HepG2 (cell line): ENCODE measurements at regions not wholly inside any gene's neighbourhood (a gene's known extent, or its start where the extent isn't known, plus 50 kb on each side); places are given as distances from the start of the nearest gene placed in this dataset.

Experiments used
- ATAC-seq: fragments of 200-7000 bp; cut with Tn5 transposase; 3 replicates; pipeline ENCODE4 v1.9.1; 2020; ENCODE audit warnings: mild to moderate bottlenecking, moderate library complexity
- BruUV-seq: library from RNA; stranded (reverse); fragments of 400-500 nt; replicated peaks from 2 replicates; lab custom pipeline; 2021; lab: Mats Ljungman, UMichigan
- CTCF ChIA-PET: fragments of 300-600 bp; formaldehyde crosslinking; extraction: SDS; loops from one replicate; lab custom pipeline; 2021; ENCODE audit warnings: low total read pairs, inconsistent platforms, low intra/inter-chr PET ratio; lab: Yijun Ruan, JAX
- POLR2A ChIA-PET: fragments of 350-600 bp; sonication (Branson Sonifier 250); formaldehyde crosslinking; loops from one replicate; lab custom pipeline; 2020; ENCODE audit warnings: antibody characterized with exemption, inconsistent platforms; lab: Yijun Ruan, JAX
- DNase-seq: peaks from one replicate; pipeline ENCODE4 v3.0.0-alpha.2; 2015; ENCODE audit warnings: low spot score
- FAIRE-seq: peaks from 3 replicates; lab custom pipeline; 2011; peaks lifted over from hg19 to GRCh38; lab: Jason Lieb, UNC
- H2AFZ ChIP-seq: one replicate; pipeline ENCODE4 v1.6.1; 2011; ENCODE audit warnings: low read length, inconsistent platforms
- H3K27ac ChIP-seq: fragments of 300-600 bp; 3 replicates; pipeline ENCODE4 v1.8.0; 2011; ENCODE audit warnings: mixed run types, mild to moderate bottlenecking, mixed read lengths, low read length, inconsistent platforms; ENCODE audit not compliant: insufficient read depth; ENCODE audit errors: extremely low read length
- H3K27me3 ChIP-seq, 2 experiments: fragments of 200-600 bp in 1 of 2; 2 replicates in 1 of 2; 3 replicates in 1 of 2; pipeline versions ENCODE4 v1.6.0 to v1.8.0; 2011; ENCODE audit warnings: low read length in 2 of 2, mild to moderate bottlenecking in 2 of 2, moderate library complexity in 2 of 2, inconsistent platforms in 1 of 2; ENCODE audit not compliant: insufficient read depth in 2 of 2, control insufficient read depth in 1 of 2
- H3K36me3 ChIP-seq, 2 experiments: fragments of 200-600 bp in 1 of 2; replicated peaks in 1 of 2; 2 replicates in 1 of 2; 3 replicates in 1 of 2; pipeline versions ENCODE4 v1.5.1 to v1.8.0; 2011; ENCODE audit warnings: low read length in 2 of 2, inconsistent platforms in 1 of 2; ENCODE audit not compliant: insufficient read depth in 2 of 2, control insufficient read depth in 1 of 2
- H3K4me1 ChIP-seq: 2 replicates; pipeline ENCODE4 v1.5.1; 2012; ENCODE audit warnings: low read length, inconsistent platforms; ENCODE audit not compliant: insufficient read depth
- H3K4me2 ChIP-seq: 2 replicates; pipeline ENCODE4 v1.6.0; 2011; ENCODE audit warnings: low read depth, low read length, inconsistent platforms
- H3K4me3 ChIP-seq, 3 experiments: fragments of 200-600 bp in 1 of 3; sonication (generic), shearing (Covaris generic) in 1 of 3; replicated peaks in 1 of 3; 2 replicates each; pipeline ENCODE4 v1.5.1; 2011 to 2016; ENCODE audit warnings: low read length in 3 of 3, inconsistent platforms in 2 of 3, low read depth in 2 of 3, mild to moderate bottlenecking in 2 of 3, control low read depth in 1 of 3, mixed read lengths in 1 of 3; ENCODE audit not compliant: insufficient read depth in 1 of 3
- H3K79me2 ChIP-seq: one replicate; pipeline ENCODE4 v1.6.1; 2011; ENCODE audit warnings: low read length, inconsistent platforms; ENCODE audit not compliant: insufficient read depth
- H3K9ac ChIP-seq: 2 replicates; pipeline ENCODE4 v1.6.0; 2011; ENCODE audit warnings: mild to moderate bottlenecking, low read depth, low read length, inconsistent platforms; ENCODE audit not compliant: insufficient read depth
- H3K9me3 ChIP-seq: 2 replicates; pipeline ENCODE4 v1.5.1; 2012; ENCODE audit warnings: mild to moderate bottlenecking, low read length
- H4K20me1 ChIP-seq: 2 replicates; pipeline ENCODE4 v1.6.0; 2011; ENCODE audit warnings: inconsistent platforms, mild to moderate bottlenecking, low read length, moderate library complexity; ENCODE audit not compliant: insufficient read depth
- FIP1L1 ChIP-seq: fragments of 200-400 bp; formaldehyde crosslinking; IDR thresholded peaks from 2 replicates; pipeline ENCODE4 v1.6.1; 2018; ENCODE audit warnings: low read depth, mild to moderate bottlenecking, low read length, moderate library complexity, borderline replicate concordance; ENCODE audit not compliant: insufficient read depth
- HDAC6 ChIP-seq: fragments of 200-600 bp; sonication (generic); IDR thresholded peaks from 2 replicates; pipeline ENCODE4 v1.7.0; 2017; ENCODE audit warnings: mild to moderate bottlenecking, antibody characterized with exemption, low read length, low read depth
- KLF12 ChIP-seq: sonication (generic); formaldehyde crosslinking; IDR thresholded peaks from 2 replicates; pipeline ENCODE4 v1.4.0; 2020; ENCODE audit warnings: missing genetic modification reagents, borderline replicate concordance
- SP1 ChIP-seq, 2 experiments: fragments of 450-650 bp in 1 of 2; sonication (generic) in 1 of 2; formaldehyde crosslinking in 1 of 2; IDR thresholded peaks; 2 replicates each; pipeline versions ENCODE4 v1.4.0 to v1.6.1; 2016 to 2020; ENCODE audit warnings: missing genetic modification reagents in 1 of 2
- ZNF703 ChIP-seq: sonication (generic); formaldehyde crosslinking; IDR thresholded peaks from 2 replicates; pipeline ENCODE4 v1.5.1; 2020; ENCODE audit warnings: missing genetic modification reagents, mild to moderate bottlenecking, moderate library complexity, borderline replicate concordance
- WGBS: methylation state at CpG from one replicate; pipeline ENCODE4 v1.1.6; 2017; ENCODE audit warnings: low lambda C conversion rate; 5-methylcytosine and 5-hydroxymethylcytosine counted together
- in situ Hi-C: cut with HindIII; loops from 2 replicates; pipeline ENCODE4 v1.10.0; 2017; ENCODE audit warnings: low pct_unique_long_range_greater_than_20kb; ENCODE audit not compliant: extremely low pct_ligation_motif_present
- intact Hi-C: fragments of 100-400 bp; cut with micrococcal nuclease; formaldehyde crosslinking; loops from one replicate; pipeline ENCODE4 v1.10.0; 2022; ENCODE audit not compliant: unreplicated experiment
- TF ChIP-seq, protein P1 (sequence below): sonication (generic); formaldehyde crosslinking; conservative IDR thresholded peaks from 2 replicates; pipeline ENCODE4 v1.4.0; 2020; ENCODE audit warnings: mild to moderate bottlenecking, missing genetic modification reagents, moderate library complexity
- TF ChIP-seq, protein P2 (sequence below): sonication (generic); formaldehyde crosslinking; IDR thresholded peaks from 2 replicates; pipeline ENCODE4 v1.8.0; 2022; ENCODE audit warnings: missing genetic modification reagents, low read depth, mild to moderate bottlenecking, borderline replicate concordance

DNA sequence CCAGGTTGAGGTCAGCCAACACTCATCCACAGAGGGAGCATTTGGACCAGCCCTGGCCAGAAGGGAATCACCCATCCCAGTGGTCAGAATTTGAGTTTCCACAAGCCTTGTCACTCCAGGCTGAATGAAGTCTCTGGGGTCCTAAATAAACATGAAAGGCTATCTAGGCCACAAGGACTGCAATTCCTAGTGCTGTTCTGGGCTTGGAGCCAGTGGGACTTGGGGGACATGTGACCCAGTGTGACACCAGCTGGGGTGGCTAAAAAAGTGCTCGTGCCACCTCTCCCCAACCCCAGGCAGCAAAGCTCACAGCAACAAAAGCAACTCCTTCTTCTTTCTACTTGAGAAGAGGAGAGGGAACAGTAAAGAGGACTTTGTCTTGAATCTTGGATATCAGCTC, 91.7 kb downstream of the MDH1 start:
- Histone ChIP-seq H3K4me3 (no peak overlapping the region), H3K79me2 (no peaks in the 10 kb centered on the region)
- POLR2A ChIA-PET = no interaction called here
- TF ChIP-seq ZNF703 (CRISPR knock-in tag) (0 out of 2 replicates have a peak, but pooled peaks have one; percentile 11), HDAC6 (no peak), FIP1L1 (no peak), KLF12 (CRISPR knock-in tag) (no peak), SP1 (IDR thresholded peaks at IDR 0.05) (no peak), SP1 (CRISPR knock-in tag; IDR thresholded peaks at IDR 0.05) (no peak)
- TF ChIP-seq, protein P1, sequence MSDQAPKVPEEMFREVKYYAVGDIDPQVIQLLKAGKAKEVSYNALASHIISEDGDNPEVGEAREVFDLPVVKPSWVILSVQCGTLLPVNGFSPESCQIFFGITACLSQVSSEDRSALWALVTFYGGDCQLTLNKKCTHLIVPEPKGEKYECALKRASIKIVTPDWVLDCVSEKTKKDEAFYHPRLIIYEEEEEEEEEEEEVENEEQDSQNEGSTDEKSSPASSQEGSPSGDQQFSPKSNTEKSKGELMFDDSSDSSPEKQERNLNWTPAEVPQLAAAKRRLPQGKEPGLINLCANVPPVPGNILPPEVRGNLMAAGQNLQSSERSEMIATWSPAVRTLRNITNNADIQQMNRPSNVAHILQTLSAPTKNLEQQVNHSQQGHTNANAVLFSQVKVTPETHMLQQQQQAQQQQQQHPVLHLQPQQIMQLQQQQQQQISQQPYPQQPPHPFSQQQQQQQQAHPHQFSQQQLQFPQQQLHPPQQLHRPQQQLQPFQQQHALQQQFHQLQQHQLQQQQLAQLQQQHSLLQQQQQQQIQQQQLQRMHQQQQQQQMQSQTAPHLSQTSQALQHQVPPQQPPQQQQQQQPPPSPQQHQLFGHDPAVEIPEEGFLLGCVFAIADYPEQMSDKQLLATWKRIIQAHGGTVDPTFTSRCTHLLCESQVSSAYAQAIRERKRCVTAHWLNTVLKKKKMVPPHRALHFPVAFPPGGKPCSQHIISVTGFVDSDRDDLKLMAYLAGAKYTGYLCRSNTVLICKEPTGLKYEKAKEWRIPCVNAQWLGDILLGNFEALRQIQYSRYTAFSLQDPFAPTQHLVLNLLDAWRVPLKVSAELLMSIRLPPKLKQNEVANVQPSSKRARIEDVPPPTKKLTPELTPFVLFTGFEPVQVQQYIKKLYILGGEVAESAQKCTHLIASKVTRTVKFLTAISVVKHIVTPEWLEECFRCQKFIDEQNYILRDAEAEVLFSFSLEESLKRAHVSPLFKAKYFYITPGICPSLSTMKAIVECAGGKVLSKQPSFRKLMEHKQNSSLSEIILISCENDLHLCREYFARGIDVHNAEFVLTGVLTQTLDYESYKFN (CRISPR knock-in tag) = no peak
- TF ChIP-seq, protein P2, sequence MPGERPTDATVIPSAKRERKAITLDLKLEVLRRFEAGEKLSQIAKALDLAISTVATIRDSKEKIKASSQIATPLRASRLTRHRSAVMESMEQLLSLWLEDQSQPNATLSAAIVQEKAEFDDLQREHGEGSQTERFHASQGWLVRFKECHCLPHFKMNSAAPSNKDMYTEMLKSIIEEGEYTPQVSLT (CRISPR knock-in tag) = no peak
- TF ChIP-seq, all 625 proteins: peak for 1
- DNase-seq (no peak), ATAC-seq (no peak), FAIRE-seq (no peak)
- H3K9ac ChIP-seq = no peak overlapping the region
- WGBS = 27% methylated on average over 1 of the region's 1 CpG
- H3K4me2 ChIP-seq = no peak overlapping the region
- H3K36me3 ChIP-seq = no peaks in the 10 kb centered on the region
- H3K27me3 ChIP-seq = peaks cover 0 to 6% of the 10 kb centered on the region in 2 experiments; a peak in 2 of 5 replicates
- intact Hi-C loops = no loop called here
- no peaks in the 10 kb centered on the region for H3K4me1 ChIP-seq
- H4K20me1 ChIP-seq = no peaks in the 10 kb centered on the region
- H3K9me3 ChIP-seq = no peaks in the 10 kb centered on the region
- no peak overlapping the region for H2AFZ ChIP-seq
- in situ Hi-C loops = no loop called here
- no TSS peak for BruUV-seq
- CTCF ChIA-PET = no interaction called here
- H3K27ac ChIP-seq = no peak overlapping the region
